ENCODE measurements at regions not wholly inside any gene's neighbourhood (a gene's known extent, or its start where the extent isn't known, plus 50 kb on each side); places are given as distances from the start of the nearest gene placed in this dataset.

DNA sequence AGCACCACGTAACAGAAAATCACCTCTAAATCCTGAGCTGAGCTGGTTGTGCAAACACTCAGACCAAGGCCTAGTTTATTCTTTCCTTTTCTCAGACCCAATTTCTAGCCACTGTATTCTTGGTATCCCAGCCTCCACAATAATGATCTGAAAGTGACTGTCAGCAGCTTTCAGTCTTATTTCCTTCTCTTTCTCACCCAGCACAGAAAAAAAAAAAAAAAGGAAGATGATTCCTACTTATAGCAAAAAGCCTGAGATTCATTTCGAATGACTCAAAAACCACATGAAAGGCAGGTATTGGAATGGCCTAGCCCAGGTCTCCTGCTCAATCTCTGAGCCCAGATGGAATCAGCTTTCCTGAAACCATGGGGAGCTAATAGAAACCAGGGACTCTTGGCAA, 298.6 kb upstream of the PPFIA2 start:
- no peak overlapping the region for H3K4me3 Mint-ChIP-seq
- H3K36me3 Mint-ChIP-seq (ENCODE audit: low read depth): no peaks in the 10 kb centered on the region
- no peaks in the 10 kb centered on the region for H3K27me3 Mint-ChIP-seq (ENCODE audit: low read depth)
- no peaks in the 10 kb centered on the region for H3K9me3 Mint-ChIP-seq
- no peak overlapping the region for H3K27ac Mint-ChIP-seq
- H3K4me1 Mint-ChIP-seq: no peaks in the 10 kb centered on the region
- TF ChIP-seq, protein P1, sequence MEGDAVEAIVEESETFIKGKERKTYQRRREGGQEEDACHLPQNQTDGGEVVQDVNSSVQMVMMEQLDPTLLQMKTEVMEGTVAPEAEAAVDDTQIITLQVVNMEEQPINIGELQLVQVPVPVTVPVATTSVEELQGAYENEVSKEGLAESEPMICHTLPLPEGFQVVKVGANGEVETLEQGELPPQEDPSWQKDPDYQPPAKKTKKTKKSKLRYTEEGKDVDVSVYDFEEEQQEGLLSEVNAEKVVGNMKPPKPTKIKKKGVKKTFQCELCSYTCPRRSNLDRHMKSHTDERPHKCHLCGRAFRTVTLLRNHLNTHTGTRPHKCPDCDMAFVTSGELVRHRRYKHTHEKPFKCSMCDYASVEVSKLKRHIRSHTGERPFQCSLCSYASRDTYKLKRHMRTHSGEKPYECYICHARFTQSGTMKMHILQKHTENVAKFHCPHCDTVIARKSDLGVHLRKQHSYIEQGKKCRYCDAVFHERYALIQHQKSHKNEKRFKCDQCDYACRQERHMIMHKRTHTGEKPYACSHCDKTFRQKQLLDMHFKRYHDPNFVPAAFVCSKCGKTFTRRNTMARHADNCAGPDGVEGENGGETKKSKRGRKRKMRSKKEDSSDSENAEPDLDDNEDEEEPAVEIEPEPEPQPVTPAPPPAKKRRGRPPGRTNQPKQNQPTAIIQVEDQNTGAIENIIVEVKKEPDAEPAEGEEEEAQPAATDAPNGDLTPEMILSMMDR (IDR thresholded peaks at IDR 0.05; ENCODE audit: unreplicated experiment in 3 of 3): no peak

DNA sequence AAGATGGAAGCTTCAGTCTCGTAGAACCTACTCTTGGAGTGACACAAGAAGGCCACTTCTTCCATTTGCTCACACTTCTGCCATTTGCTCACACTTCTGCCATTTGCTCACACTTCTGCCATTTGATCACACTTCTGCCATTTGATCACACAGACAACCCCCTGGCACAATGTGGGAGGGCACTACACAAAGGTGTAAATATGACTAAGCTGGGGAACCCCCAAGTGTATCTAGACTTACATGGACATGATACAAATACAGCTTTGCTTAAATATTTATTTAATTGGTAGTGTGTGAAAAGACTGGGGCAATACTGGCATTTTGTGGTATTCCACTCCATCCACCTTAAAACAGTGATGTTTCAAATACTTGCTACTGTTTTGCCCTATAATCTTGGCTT, 296.2 kb upstream of the PPFIA2 start:
- Mint-ChIP-seq H3K27ac (no peak overlapping the region), H3K4me1 (no peaks in the 10 kb centered on the region), H3K27me3 (ENCODE audit: low read depth) (no peaks in the 10 kb centered on the region), H3K4me3 (no peak overlapping the region), H3K36me3 (ENCODE audit: low read depth) (no peaks in the 10 kb centered on the region), H3K9me3 (no peaks in the 10 kb centered on the region)
- TF ChIP-seq, protein P1 (IDR thresholded peaks at IDR 0.05; ENCODE audit: unreplicated experiment in 3 of 3): no peak

DNA sequence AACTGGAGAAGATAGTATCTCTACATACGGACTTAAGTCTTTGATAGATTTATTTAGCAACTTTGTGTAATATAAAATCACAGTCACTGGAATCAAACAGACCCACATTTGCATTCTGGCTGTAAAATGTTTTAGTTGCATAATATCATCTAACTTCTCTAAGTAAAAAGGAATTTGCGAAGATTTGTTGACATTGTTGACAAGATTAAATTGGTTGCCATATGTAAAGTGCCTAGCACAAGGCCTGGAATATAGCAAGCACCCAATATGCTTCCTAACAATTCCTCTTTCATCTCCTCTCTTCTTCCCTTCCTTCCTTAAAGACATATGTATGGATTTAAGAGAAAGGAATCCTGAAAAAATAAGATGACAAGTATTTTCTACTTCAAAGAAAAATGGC, 295.4 kb upstream of the PPFIA2 start:
- TF ChIP-seq, protein P1 (IDR thresholded peaks at IDR 0.05; ENCODE audit: unreplicated experiment in 3 of 3): no peak
- Mint-ChIP-seq H3K27me3 (ENCODE audit: low read depth) (no peaks in the 10 kb centered on the region), H3K36me3 (ENCODE audit: low read depth) (no peaks in the 10 kb centered on the region), H3K4me1 (no peaks in the 10 kb centered on the region), H3K9me3 (peaks cover 5% of the 10 kb centered on the region), H3K4me3 (no peak overlapping the region), H3K27ac (no peak overlapping the region)

DNA sequence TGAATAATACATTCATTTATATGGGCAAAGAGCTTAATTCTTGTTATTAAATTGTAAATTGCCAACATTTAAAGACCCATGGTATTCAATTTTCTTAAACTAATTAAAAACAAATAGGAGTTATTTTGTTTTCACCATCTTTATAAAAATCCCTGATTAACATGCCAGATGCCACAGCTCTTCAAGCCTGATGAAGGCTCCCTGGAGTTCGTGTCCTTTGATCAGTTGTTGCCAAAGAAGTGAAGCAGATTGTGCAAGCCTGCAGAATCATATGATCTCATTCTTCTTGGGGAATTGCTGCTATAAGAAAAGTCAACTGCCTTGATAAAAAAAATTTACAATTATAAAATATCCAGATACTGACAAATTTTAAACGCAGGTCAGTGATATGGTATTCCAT, 288.3 kb upstream of the PPFIA2 start:
- Mint-ChIP-seq H3K4me1 (no peaks in the 10 kb centered on the region), H3K4me3 (no peak overlapping the region), H3K9me3 (peaks cover 5% of the 10 kb centered on the region), H3K36me3 (ENCODE audit: low read depth) (no peaks in the 10 kb centered on the region), H3K27me3 (ENCODE audit: low read depth) (no peaks in the 10 kb centered on the region), H3K27ac (no peak overlapping the region)
- TF ChIP-seq, protein P1 (IDR thresholded peaks at IDR 0.05; ENCODE audit: unreplicated experiment in 3 of 3): no peak

DNA sequence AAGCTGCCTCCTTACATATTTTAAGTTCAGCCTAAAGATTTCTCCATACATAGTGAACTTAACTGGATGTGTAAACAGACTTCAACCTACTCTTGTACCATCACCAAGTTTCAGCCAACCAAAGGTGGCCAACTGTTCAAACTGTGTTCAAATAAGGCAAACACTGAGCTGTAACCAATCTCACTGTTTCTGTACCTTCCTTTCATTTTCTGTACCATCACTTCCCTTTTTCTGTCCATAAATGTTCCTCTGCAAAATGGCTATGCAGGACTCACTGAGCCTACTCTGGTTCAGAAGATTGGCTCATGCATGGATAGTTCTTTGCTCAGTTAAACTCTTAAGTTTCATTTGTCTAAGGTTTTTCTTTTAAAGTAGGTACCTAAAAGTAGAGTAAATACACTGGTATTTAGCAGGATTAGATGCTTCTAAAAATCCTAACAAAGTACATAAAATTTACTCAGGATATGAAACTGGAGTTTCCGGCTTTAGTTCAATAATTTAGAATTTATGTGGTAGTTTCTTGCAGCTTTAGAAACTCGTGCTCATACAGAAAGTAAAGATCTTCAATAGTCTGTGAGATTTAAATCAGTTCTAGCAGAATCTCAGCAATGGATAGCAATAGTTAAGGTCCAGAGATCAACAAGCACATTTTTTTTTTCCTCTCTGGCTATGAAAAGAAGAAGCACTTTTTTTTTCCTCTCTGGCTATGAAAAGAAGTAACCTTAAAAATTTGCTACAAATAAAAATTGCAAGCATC, 282.0 kb upstream of the PPFIA2 start:
- no peak overlapping the region for H3K4me3 Mint-ChIP-seq
- no peak overlapping the region for H3K27ac Mint-ChIP-seq
- no peaks in the 10 kb centered on the region for H3K27me3 Mint-ChIP-seq (ENCODE audit: low read depth)
- TF ChIP-seq, protein P1 (IDR thresholded peaks at IDR 0.05; ENCODE audit: unreplicated experiment in 3 of 3): no peak
- H3K4me1 Mint-ChIP-seq: no peaks in the 10 kb centered on the region
- no peaks in the 10 kb centered on the region for H3K36me3 Mint-ChIP-seq (ENCODE audit: low read depth)
- H3K9me3 Mint-ChIP-seq: no peaks in the 10 kb centered on the region

DNA sequence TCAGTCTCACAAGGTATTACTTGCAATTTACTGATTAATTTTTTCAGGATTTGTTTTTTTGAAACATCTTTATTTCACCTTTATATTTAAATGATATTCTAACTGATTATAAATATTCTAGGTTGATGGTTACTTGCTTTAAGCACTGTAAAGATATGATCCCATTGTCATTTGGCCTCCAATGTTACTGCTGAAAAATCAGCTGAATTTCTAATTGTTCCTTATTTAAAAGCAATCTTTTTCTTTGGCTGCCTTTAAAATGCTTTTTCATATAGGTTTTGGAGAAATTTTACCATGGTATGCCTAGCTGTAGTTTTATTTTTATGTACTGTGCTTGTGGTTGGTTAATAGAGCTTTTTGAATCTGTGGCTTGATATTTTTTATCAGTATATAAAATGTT, 275.6 kb upstream of the PPFIA2 start:
- Mint-ChIP-seq H3K27ac (no peak overlapping the region), H3K4me1 (no peaks in the 10 kb centered on the region), H3K9me3 (no peaks in the 10 kb centered on the region), H3K4me3 (no peak overlapping the region), H3K36me3 (ENCODE audit: low read depth) (no peaks in the 10 kb centered on the region), H3K27me3 (ENCODE audit: low read depth) (no peaks in the 10 kb centered on the region)
- TF ChIP-seq, protein P1 (IDR thresholded peaks at IDR 0.05; ENCODE audit: unreplicated experiment in 3 of 3): no peak
